Tibial artery (tissue), 4 donors: ENCODE measurements at regions not wholly inside any gene's neighbourhood (a gene's known extent, or its start where the extent isn't known, plus 50 kb on each side); places are given as distances from the start of the nearest gene placed in this dataset.

Experiments
- DNase-seq, 2 donors: peaks; one replicate each; pipeline ENCODE4 v3.0.0-alpha.2; 2019
- H3K27ac ChIP-seq, 2 donors: fragments of 200-600 bp; sonication (generic) in 1 of 2; 1 replicate in 1 of 2; 2 replicates in 1 of 2; pipeline ENCODE4 v1.5.1; 2018 to 2019; ENCODE audit warnings: mild to moderate bottlenecking in 1 of 2
- H3K27me3 ChIP-seq, 2 donors: fragments of 200-600 bp; sonication (generic) in 1 of 2; one replicate each; pipeline versions ENCODE4 v1.5.1 to v1.6.0; 2016 to 2019
- H3K36me3 ChIP-seq, 3 donors: fragments of 200-600 bp; sonication (generic) in 2 of 3; one replicate each; pipeline ENCODE4 v1.5.1; 2016 to 2019; ENCODE audit warnings: mild to moderate bottlenecking in 2 of 3
- H3K4me1 ChIP-seq, 4 donors: fragments of 200-600 bp; sonication (generic) in 2 of 4; 1 replicate in 3 of 4; 2 replicates in 1 of 4; pipeline ENCODE4 v1.5.1; 2016 to 2019
- H3K4me3 ChIP-seq, 2 donors: fragments of 200-600 bp; sonication (generic) in 1 of 2; 1 replicate in 1 of 2; 2 replicates in 1 of 2; pipeline ENCODE4 v1.5.1; 2018 to 2019; ENCODE audit warnings: mild to moderate bottlenecking in 2 of 2
- H3K9me3 ChIP-seq, 3 donors: fragments of 200-600 bp; sonication (generic) in 1 of 3; one replicate each; pipeline ENCODE4 v1.5.1; 2016 to 2019
- intact Hi-C: fragments of 100-400 bp; cut with DNase I; formaldehyde crosslinking; loops from one replicate; pipeline ENCODE4 v1.15.0; 2023; ENCODE audit warnings: low total_unique reads
- TF ChIP-seq, protein P1 (sequence below), 2 experiments: fragments of 200-600 bp in 1 of 2; fragments of 450-650 bp in 1 of 2; IDR thresholded peaks; one replicate each; pipeline ENCODE4 v1.5.1; 2017 to 2019; ENCODE audit warnings: antibody characterized with exemption in 2 of 2, mild to moderate bottlenecking in 1 of 2, moderate library complexity in 1 of 2

DNA sequence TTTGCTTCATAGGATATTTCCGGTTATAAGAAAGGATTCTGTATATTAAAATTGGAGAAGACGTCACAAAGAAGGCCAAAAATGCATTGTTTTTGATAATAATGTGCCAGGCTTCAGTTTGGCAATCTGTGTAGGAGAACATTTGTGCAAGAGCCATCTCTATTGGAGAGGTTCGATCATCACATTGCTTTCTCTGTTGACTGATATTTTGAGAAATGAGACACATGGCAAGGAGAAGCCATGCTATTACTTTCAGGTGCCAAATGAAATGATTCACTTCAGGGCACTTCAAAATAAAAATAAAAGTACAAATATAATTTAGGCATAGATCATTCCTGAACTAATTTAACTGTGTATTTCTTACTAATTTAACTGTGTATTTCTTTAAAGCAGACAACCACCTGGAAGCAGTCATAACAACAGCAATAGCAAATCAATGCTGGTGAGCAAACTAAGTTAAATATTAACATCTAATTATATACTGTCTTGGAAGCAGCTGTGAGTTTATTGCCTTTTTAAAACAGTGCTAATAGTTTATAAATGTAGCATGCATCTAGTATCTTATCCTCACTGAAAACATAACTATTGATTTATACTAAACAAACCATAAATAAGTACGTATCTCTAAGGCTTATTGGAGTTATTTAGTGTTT lies 50.2 kb upstream of the CHST9 start:
- TF ChIP-seq, protein P1, sequence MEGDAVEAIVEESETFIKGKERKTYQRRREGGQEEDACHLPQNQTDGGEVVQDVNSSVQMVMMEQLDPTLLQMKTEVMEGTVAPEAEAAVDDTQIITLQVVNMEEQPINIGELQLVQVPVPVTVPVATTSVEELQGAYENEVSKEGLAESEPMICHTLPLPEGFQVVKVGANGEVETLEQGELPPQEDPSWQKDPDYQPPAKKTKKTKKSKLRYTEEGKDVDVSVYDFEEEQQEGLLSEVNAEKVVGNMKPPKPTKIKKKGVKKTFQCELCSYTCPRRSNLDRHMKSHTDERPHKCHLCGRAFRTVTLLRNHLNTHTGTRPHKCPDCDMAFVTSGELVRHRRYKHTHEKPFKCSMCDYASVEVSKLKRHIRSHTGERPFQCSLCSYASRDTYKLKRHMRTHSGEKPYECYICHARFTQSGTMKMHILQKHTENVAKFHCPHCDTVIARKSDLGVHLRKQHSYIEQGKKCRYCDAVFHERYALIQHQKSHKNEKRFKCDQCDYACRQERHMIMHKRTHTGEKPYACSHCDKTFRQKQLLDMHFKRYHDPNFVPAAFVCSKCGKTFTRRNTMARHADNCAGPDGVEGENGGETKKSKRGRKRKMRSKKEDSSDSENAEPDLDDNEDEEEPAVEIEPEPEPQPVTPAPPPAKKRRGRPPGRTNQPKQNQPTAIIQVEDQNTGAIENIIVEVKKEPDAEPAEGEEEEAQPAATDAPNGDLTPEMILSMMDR (IDR thresholded peaks at IDR 0.05), result no peak
- DNase-seq, result no peak
- Histone ChIP-seq H3K36me3 (no peaks in the 10 kb centered on the region), H3K9me3 (no peaks in the 10 kb centered on the region), H3K4me3 (no peak overlapping the region), H3K27ac (no peak overlapping the region), H3K4me1 (no peaks in the 10 kb centered on the region), H3K27me3 (no peaks in the 10 kb centered on the region)
- intact Hi-C loops, result no loop called here
